HUES6 (cell line): ENCODE measurements at regions not wholly inside any gene's neighbourhood (a gene's known extent, or its start where the extent isn't known, plus 50 kb on each side); places are given as distances from the start of the nearest gene placed in this dataset.

ENCODE experiments used
- H3K27ac ChIP-seq: 2 replicates; pipeline ENCODE4 v1.7.0; 2013; ENCODE audit warnings: low read depth, mild to moderate bottlenecking, low read length, inconsistent platforms
- H3K27me3 ChIP-seq: 2 replicates; pipeline ENCODE4 v1.6.1; 2013; ENCODE audit warnings: low read length; ENCODE audit not compliant: control insufficient read depth, insufficient read depth
- H3K36me3 ChIP-seq: 2 replicates; pipeline ENCODE4 v1.6.1; 2013; ENCODE audit warnings: low read length; ENCODE audit not compliant: control insufficient read depth, insufficient read depth
- H3K4me1 ChIP-seq: 2 replicates; pipeline ENCODE4 v1.6.1; 2013; ENCODE audit warnings: low read length; ENCODE audit not compliant: control insufficient read depth, insufficient read depth
- H3K4me3 ChIP-seq: 2 replicates; pipeline ENCODE4 v1.5.1; 2013; ENCODE audit warnings: low read depth, low read length
- H3K9ac ChIP-seq: one replicate; pipeline ENCODE4 v1.6.1; 2013; ENCODE audit warnings: mild to moderate bottlenecking, low read length
- H3K9me3 ChIP-seq: 2 replicates; pipeline ENCODE4 v1.6.1; 2013; ENCODE audit warnings: low read depth, low read length; ENCODE audit not compliant: control insufficient read depth, insufficient read depth

DNA sequence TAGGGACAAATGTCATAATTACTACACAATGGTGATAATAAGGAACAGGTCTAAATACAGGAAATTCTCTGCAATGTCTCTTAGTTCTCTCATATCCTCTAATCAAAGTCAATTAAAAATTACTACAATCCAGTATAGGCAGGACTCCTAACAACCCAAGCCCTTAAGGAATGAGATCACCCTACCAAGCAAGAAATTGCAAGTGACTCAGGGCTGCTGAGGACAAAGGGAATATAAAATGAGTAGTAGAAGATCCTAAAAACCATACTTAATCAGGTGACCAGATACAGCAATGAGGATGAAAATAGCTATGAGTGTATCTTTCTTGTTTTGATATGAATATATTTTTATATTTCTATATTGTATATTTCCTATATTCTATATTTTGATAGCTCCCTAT lies 250.0 kb upstream of the DCC start:
- H3K27ac ChIP-seq = no peak overlapping the region
- H3K9ac ChIP-seq = no peak overlapping the region
- no peaks in the 10 kb centered on the region for H3K4me1 ChIP-seq
- no peaks in the 10 kb centered on the region for H3K27me3 ChIP-seq
- H3K9me3 ChIP-seq = no peaks in the 10 kb centered on the region
- no peaks in the 10 kb centered on the region for H3K36me3 ChIP-seq
- H3K4me3 ChIP-seq = no peak overlapping the region

DNA sequence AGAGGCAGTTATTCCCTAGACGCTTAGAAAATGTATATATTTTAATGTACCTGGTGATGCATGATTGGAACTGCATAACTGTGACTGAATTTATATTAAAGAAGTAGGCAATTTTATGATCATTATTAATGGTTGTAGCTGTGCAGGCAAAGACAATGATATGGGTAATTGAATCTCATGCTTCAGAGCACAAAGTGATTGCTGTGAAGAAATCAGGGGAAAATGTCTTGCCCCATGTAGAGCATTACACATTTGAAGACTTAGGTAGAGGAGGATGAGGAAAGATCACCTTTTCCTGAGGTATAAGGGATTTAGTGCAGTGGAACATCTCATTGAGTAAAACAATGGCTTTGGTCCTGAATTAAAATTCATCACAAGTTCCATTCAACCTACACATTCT lies 246.8 kb upstream of the DCC start:
- Histone ChIP-seq H3K36me3 (no peaks in the 10 kb centered on the region), H3K27ac (no peak overlapping the region), H3K4me3 (no peak overlapping the region), H3K27me3 (no peaks in the 10 kb centered on the region), H3K9ac (no peak overlapping the region), H3K4me1 (no peaks in the 10 kb centered on the region), H3K9me3 (no peaks in the 10 kb centered on the region)

DNA sequence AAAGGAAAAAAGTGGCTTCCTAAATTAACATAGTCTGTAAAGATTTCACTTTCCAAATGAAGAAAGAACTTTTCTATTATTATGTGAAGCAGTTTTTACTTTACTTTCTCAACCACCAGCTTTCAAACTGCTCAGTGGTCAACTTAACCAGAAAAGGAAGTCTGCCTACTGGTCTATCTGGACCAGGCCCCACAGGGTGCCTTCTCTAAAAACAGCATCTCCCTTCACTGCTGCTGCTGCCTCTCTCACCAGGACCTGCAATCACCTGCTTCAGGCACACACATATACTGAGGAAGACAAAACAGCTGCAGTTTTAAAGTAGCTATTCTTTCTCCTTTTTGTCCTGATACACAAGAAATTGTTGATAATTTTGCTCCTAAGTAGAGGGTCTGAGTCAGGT lies 221.3 kb upstream of the DCC start:
- no peaks in the 10 kb centered on the region for H3K36me3 ChIP-seq
- no peak overlapping the region for H3K9ac ChIP-seq
- no peaks in the 10 kb centered on the region for H3K27me3 ChIP-seq
- no peak overlapping the region for H3K27ac ChIP-seq
- no peaks in the 10 kb centered on the region for H3K4me1 ChIP-seq
- H3K9me3 ChIP-seq = no peaks in the 10 kb centered on the region
- H3K4me3 ChIP-seq = no peak overlapping the region

DNA sequence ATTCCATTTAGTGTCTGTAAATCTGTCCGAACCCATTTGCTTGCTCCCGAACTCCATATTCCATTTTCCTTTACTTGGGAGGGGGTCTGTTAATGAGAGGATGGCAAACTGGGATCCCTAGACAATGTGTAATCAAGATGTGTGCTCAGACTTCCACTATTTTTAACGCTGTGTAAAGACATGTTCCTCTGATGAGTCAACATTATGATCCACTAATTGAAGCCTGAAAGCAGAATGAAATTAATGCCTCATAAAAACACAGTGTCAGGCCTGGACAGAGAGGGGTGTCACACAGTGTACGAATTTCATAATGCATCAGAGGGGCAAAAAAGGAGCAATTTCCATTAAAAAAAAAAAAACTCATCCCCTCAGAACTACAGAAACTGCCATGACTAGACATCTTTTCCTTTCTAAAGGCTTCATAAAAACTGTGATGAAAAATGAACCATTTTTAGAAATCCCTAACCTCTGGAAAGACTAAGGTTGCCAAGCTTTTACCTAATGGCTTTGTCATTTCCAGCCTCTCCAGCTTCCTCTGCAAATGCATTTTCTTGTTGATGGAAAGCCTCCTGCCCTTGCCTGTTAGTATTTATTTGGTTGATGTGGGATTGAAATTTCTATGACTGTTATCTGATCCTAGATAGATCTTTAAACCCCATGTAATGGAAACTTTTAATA lies 209.2 kb upstream of the DCC start:
- Histone ChIP-seq H3K27me3 (no peaks in the 10 kb centered on the region), H3K9me3 (peaks cover 4% of the 10 kb centered on the region; the same call in 1 of the 2 replicates), H3K4me1 (no peaks in the 10 kb centered on the region), H3K9ac (no peak overlapping the region), H3K4me3 (no peak overlapping the region), H3K36me3 (no peaks in the 10 kb centered on the region), H3K27ac (no peak overlapping the region)

DNA sequence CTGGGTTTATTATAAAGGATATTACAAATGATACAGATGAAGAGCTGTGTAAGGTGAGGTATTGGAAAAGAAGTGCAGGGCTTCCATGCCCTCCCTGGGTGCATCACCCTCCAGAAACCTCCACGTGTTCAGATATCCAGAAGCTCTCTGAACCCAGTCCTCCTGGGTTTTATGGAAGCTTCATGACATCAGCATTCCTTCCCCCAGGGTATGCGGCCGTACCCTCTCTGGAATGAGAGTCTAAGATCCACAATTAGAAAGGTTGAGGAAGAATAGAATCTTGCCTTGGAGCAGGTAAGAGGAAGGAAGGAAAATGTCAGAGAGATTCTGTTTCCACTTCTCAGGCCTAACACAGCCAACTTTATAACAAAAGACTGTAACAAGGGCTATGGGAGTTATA lies 208.2 kb upstream of the DCC start:
- H3K4me3 ChIP-seq = no peak overlapping the region
- no peaks in the 10 kb centered on the region for H3K36me3 ChIP-seq
- no peaks in the 10 kb centered on the region for H3K4me1 ChIP-seq
- no peak overlapping the region for H3K27ac ChIP-seq
- H3K9ac ChIP-seq = no peak overlapping the region
- peaks cover 5% of the 10 kb centered on the region for H3K9me3 ChIP-seq
- H3K27me3 ChIP-seq = no peaks in the 10 kb centered on the region

DNA sequence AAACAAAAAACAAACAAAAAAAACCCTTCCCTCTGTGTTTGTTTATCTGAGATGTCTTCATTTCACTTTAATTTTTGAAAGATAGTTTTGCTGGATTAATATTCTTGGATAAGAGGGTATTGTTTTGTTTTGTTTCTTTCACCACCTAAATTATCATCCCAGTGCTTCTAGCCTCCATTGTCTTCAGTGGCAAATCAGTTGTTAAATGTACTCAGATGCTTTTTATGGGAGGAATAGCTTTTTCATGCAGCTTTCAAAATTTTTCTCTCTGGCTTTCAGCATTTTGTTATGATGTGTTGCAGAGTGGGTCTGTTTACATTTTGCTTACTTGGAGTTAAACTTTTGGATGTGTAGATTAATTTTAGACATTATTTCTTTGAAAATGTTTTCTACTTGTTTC lies 203.5 kb upstream of the DCC start:
- H3K4me3 ChIP-seq = no peak overlapping the region
- no peaks in the 10 kb centered on the region for H3K27me3 ChIP-seq
- peaks cover 15% of the 10 kb centered on the region for H3K9me3 ChIP-seq
- no peaks in the 10 kb centered on the region for H3K4me1 ChIP-seq
- no peaks in the 10 kb centered on the region for H3K36me3 ChIP-seq
- no peak overlapping the region for H3K9ac ChIP-seq
- H3K27ac ChIP-seq = no peak overlapping the region

- peaks cover 15% of the 10 kb centered on the region for H3K9me3 ChIP-seq
- no peak overlapping the region for H3K9ac ChIP-seq
- no peaks in the 10 kb centered on the region for H3K4me1 ChIP-seq
- no peak overlapping the region for H3K27ac ChIP-seq
- no peak overlapping the region for H3K4me3 ChIP-seq
- H3K27me3 ChIP-seq = no peaks in the 10 kb centered on the region
- no peaks in the 10 kb centered on the region for H3K36me3 ChIP-seq
These were observed 199.0 kb upstream of the DCC start for GRCh38 chr18:52140986-52141385.

GRCh38 chr18:52150050-52150449 lies 189.9 kb upstream of the DCC start:
- H3K9ac ChIP-seq = no peak overlapping the region
- H3K27ac ChIP-seq = no peak overlapping the region
- no peaks in the 10 kb centered on the region for H3K9me3 ChIP-seq
- H3K36me3 ChIP-seq = no peaks in the 10 kb centered on the region
- H3K4me3 ChIP-seq = no peak overlapping the region
- no peaks in the 10 kb centered on the region for H3K4me1 ChIP-seq
- no peaks in the 10 kb centered on the region for H3K27me3 ChIP-seq

DNA sequence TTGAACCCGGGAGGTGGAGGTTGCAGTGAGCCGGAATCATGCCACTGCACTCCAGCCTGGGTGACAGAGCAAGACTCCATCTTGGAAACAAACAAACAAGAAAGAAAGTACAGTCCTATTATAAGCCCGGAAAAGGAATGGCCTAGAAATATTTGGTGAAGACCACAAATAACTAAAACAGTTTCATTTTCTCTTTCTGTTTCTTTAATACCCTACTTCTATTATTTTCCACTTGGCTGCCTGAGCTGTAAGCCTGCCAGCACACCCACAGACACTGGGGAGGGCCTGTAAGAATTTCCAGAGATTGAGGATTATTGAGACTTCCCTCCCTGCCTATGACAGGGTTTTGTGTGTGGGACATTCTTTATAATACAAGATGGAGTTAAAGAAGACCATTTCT lies 188.0 kb upstream of the DCC start:
- Histone ChIP-seq H3K36me3 (no peaks in the 10 kb centered on the region), H3K4me3 (no peak overlapping the region), H3K27me3 (no peaks in the 10 kb centered on the region), H3K9me3 (no peaks in the 10 kb centered on the region), H3K27ac (no peak overlapping the region), H3K4me1 (no peaks in the 10 kb centered on the region), H3K9ac (no peak overlapping the region)

DNA sequence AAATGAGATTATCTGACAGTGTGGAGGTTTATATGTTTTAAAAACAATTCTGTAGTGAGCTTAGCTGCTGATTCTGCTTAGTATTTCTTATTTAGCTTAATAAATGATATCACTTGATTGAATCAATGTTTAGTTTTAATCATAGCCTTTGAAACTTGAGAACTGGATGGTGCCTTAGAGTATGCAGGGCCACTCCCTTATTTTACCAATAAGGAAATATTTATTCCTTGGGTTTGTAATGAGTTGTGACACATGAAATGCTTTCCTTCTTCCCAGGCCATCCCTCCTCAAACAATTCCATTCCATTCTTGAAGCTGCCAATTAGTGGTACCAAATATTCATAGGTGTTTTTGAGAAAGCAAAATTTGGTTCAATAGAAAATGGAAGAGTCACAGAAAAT lies 183.8 kb upstream of the DCC start:
- Histone ChIP-seq H3K9me3 (no peaks in the 10 kb centered on the region), H3K4me3 (no peak overlapping the region), H3K4me1 (peaks cover 7% of the 10 kb centered on the region; the same call in 1 of the 2 replicates), H3K36me3 (no peaks in the 10 kb centered on the region), H3K27me3 (no peaks in the 10 kb centered on the region), H3K27ac (no peak overlapping the region), H3K9ac (no peak overlapping the region)

DNA sequence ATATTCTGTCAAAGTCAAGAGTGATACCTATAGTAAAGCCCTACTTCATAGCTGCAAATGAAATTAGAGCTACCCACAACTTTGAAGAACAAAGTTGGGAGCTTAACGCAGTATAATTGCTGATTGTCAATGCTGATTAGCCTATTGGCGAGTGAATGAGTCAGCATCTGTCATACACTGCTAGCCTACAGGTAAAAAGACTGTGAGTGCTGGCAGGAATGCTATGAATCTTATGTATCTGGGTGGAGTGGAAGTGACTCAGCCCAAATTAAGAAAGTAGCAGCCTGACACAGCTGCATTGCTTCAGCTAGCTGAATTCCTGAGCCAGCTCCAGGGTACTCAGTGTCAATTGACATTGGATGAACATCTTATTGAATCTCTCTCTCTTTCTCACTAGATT lies 179.4 kb upstream of the DCC start:
- peak overlapping the region; percentile 81 for H3K27ac ChIP-seq
- H3K9me3 ChIP-seq = peaks cover 14% of the 10 kb centered on the region
- no peaks in the 10 kb centered on the region for H3K36me3 ChIP-seq
- H3K4me3 ChIP-seq = no peak overlapping the region
- peaks cover 7% of the 10 kb centered on the region; the same call in 1 of the 2 replicates for H3K4me1 ChIP-seq
- H3K27me3 ChIP-seq = no peaks in the 10 kb centered on the region
- H3K9ac ChIP-seq = no peak overlapping the region

GRCh38 chr18:52163478-52163877 lies 176.5 kb upstream of the DCC start:
- H3K4me3 ChIP-seq = no peak overlapping the region
- no peak overlapping the region for H3K27ac ChIP-seq
- H3K9me3 ChIP-seq = peaks cover 14% of the 10 kb centered on the region
- H3K27me3 ChIP-seq = no peaks in the 10 kb centered on the region
- peaks cover 7% of the 10 kb centered on the region; the same call in 1 of the 2 replicates for H3K4me1 ChIP-seq
- no peaks in the 10 kb centered on the region for H3K36me3 ChIP-seq
- no peak overlapping the region for H3K9ac ChIP-seq
